Osteoblast (primary cell): ENCODE measurements at regions not wholly inside any gene's neighbourhood (a gene's known extent, or its start where the extent isn't known, plus 50 kb on each side); places are given as distances from the start of the nearest gene placed in this dataset.

Experiments
- DNase-seq: peaks from one replicate; pipeline ENCODE4 v3.0.0; 2011; ENCODE audit warnings: low spot score, mixed read lengths; ENCODE audit not compliant: insufficient read length; ENCODE audit errors: missing footprints
- H2AFZ ChIP-seq: 2 replicates; pipeline ENCODE4 v1.6.0; 2011; ENCODE audit warnings: mild to moderate bottlenecking, low read length
- H3K27ac ChIP-seq: 2 replicates; pipeline ENCODE4 v1.5.1; 2011; ENCODE audit warnings: mild to moderate bottlenecking, low read depth, low read length, moderate library complexity
- H3K27me3 ChIP-seq: 2 replicates; pipeline ENCODE4 v1.6.0; 2012; ENCODE audit warnings: mild to moderate bottlenecking, control low read depth, inconsistent platforms, low read length, moderate library complexity; ENCODE audit not compliant: insufficient read depth
- H3K36me3 ChIP-seq: 2 replicates; pipeline ENCODE4 v1.5.1; 2011; ENCODE audit warnings: mild to moderate bottlenecking, low read length, control low read depth, moderate library complexity; ENCODE audit not compliant: insufficient read depth
- H3K4me1 ChIP-seq: 2 replicates; pipeline ENCODE4 v1.5.1; 2011; ENCODE audit warnings: mild to moderate bottlenecking, low read length, control low read depth, moderate library complexity; ENCODE audit not compliant: insufficient read depth
- H3K4me2 ChIP-seq: 2 replicates; pipeline ENCODE4 v1.6.0; 2011; ENCODE audit warnings: mild to moderate bottlenecking, low read length; ENCODE audit not compliant: insufficient read depth
- H3K4me3 ChIP-seq: fragments of 200-600 bp; sonication (generic); 3 replicates; pipeline ENCODE4 v1.5.1; 2012; ENCODE audit warnings: mild to moderate bottlenecking, low read length, inconsistent platforms; ENCODE audit not compliant: insufficient read depth
- H3K79me2 ChIP-seq: 2 replicates; pipeline ENCODE4 v1.6.0; 2012; ENCODE audit warnings: mild to moderate bottlenecking, low read length, control low read depth, inconsistent platforms; ENCODE audit not compliant: insufficient read depth
- H3K9me3 ChIP-seq: 2 replicates; pipeline ENCODE4 v1.5.1; 2011; ENCODE audit warnings: low read depth, low read length, control low read depth
- H4K20me1 ChIP-seq: 2 replicates; pipeline ENCODE4 v1.6.0; 2012; ENCODE audit warnings: mild to moderate bottlenecking, low read length, control low read depth; ENCODE audit not compliant: insufficient read depth
- CTCF ChIP-seq: IDR thresholded peaks from 2 replicates; pipeline ENCODE4 v1.5.1; 2011; ENCODE audit warnings: mild to moderate bottlenecking, low read depth, low read length, moderate library complexity; ENCODE audit errors: extremely low read depth

DNA sequence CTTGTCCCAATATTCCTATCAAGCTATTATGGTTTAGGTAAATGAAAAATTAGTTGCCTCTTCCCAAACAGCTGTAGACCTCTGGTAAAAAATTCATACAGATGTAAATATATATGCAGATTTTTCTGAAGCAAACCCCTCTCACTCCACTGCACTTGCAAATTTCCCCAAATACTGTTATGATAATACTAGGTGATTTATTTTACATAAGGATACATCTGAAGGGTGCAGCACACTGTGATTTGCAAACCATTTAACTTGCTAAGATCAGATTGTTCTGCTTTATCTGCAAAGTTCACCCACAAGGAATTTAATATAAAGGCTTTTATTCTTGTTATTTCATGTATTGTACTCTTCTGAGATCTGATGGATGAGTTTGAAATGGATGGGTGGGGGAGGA lies 177.0 kb downstream of the GPAT3 start:
- H4K20me1 ChIP-seq, result no peaks in the 10 kb centered on the region
- DNase-seq, result no peak
- H3K9me3 ChIP-seq, result no peaks in the 10 kb centered on the region
- H3K79me2 ChIP-seq, result no peaks in the 10 kb centered on the region
- no peaks in the 10 kb centered on the region for H3K27me3 ChIP-seq
- TF ChIP-seq CTCF, result no peak
- H3K4me1 ChIP-seq, result no peaks in the 10 kb centered on the region
- H3K4me2 ChIP-seq, result no peak overlapping the region
- H3K36me3 ChIP-seq, result no peaks in the 10 kb centered on the region
- no peak overlapping the region for H2AFZ ChIP-seq
- H3K4me3 ChIP-seq, result no peak overlapping the region
- H3K27ac ChIP-seq, result no peak overlapping the region

- no peaks in the 10 kb centered on the region for H4K20me1 ChIP-seq
- H3K27ac ChIP-seq, result no peak overlapping the region
- H3K4me3 ChIP-seq, result no peak overlapping the region
- no peaks in the 10 kb centered on the region for H3K36me3 ChIP-seq
- no peak for DNase-seq
- no peak for TF ChIP-seq CTCF
- H3K4me2 ChIP-seq, result no peak overlapping the region
- no peaks in the 10 kb centered on the region for H3K4me1 ChIP-seq
- H3K9me3 ChIP-seq, result no peaks in the 10 kb centered on the region
- no peaks in the 10 kb centered on the region for H3K79me2 ChIP-seq
- H3K27me3 ChIP-seq, result no peaks in the 10 kb centered on the region
- no peak overlapping the region for H2AFZ ChIP-seq
Measured at GRCh38 chr4:83709627-83710026, 173.7 kb downstream of the GPAT3 start.

DNA sequence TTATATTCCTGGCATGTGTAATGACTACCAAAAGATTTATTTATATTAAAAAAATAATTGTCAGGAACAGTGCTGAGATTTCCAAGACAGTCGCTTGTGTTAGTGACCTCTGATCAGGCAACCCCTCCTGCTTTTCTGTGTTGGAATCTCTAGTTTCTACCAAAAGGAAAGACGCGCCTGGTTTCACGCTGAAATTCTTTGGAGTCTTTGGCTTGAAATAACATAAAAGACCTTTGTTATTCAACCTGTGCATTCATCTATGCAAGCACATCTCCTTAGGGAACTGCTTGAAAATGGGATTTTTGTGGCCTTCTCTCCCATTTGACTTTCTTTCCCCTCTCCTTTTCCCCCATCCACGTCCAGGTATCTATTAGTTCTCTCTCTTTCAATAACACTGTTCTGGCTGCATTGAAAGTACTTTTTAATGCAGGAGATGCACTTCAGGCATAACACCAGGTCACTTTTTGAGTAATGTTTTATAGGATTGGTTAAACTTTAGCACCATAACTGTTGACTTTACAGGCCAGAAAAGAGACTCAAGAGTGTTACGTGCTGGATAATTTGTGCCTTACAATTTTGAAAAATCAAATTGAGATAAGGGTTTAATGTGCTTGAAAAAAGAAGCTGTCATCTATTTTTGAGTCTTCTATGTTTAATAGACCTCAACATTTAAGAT lies 172.7 kb downstream of the GPAT3 start:
- DNase-seq, result no peak
- TF ChIP-seq CTCF, result no peak
- no peak overlapping the region for H3K4me3 ChIP-seq
- no peaks in the 10 kb centered on the region for H3K27me3 ChIP-seq
- no peak overlapping the region for H3K4me2 ChIP-seq
- no peaks in the 10 kb centered on the region for H3K4me1 ChIP-seq
- no peaks in the 10 kb centered on the region for H4K20me1 ChIP-seq
- no peak overlapping the region for H3K27ac ChIP-seq
- H3K79me2 ChIP-seq, result no peaks in the 10 kb centered on the region
- no peaks in the 10 kb centered on the region for H3K9me3 ChIP-seq
- H3K36me3 ChIP-seq, result no peaks in the 10 kb centered on the region
- no peak overlapping the region for H2AFZ ChIP-seq

GRCh38 chr4:83704786-83705185 lies 168.9 kb downstream of the GPAT3 start:
- H3K9me3 ChIP-seq, result no peaks in the 10 kb centered on the region
- H4K20me1 ChIP-seq, result no peaks in the 10 kb centered on the region
- H3K4me2 ChIP-seq, result no peak overlapping the region
- no peak for DNase-seq
- H3K4me1 ChIP-seq, result no peaks in the 10 kb centered on the region
- H3K36me3 ChIP-seq, result no peaks in the 10 kb centered on the region
- H3K4me3 ChIP-seq, result no peak overlapping the region
- H3K79me2 ChIP-seq, result no peaks in the 10 kb centered on the region
- no peak overlapping the region for H2AFZ ChIP-seq
- H3K27ac ChIP-seq, result no peak overlapping the region
- no peak for TF ChIP-seq CTCF
- H3K27me3 ChIP-seq, result no peaks in the 10 kb centered on the region
